ENCODE measurements at regions not wholly inside any gene's neighbourhood (a gene's known extent, or its start where the extent isn't known, plus 50 kb on each side); places are given as distances from the start of the nearest gene placed in this dataset.

DNA sequence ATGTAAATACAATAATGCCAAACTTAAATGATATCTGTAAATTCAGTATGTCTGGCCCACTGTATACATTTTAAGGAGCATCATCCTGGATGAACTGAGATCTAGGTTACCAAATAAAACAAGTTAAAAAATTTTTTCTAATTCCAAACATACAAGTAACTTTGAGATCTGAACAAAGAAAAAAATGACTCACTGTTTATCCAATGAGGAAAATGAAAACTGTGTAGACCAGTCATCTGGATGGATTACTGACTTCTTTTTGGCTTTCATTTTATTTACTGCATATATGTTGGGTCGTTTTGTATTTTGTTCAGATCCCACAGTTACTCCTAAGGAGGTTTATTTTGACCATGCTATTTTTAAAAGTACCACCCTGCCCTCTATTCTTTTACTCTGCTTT, 189.8 kb downstream of the RBM43 start:
- H3K36me3 ChIP-seq (ENCODE audit: insufficient read depth), result no peaks in the 10 kb centered on the region
- H3K4me3 Mint-ChIP-seq, result no peak overlapping the region
- ATAC-seq (no peak), DNase-seq (ENCODE audit: low spot score) (no peak)
- H3K4me1 ChIP-seq (ENCODE audit: insufficient read depth), result peaks cover 21% of the 10 kb centered on the region
- H2AFZ ChIP-seq, result no peak overlapping the region
- no peak overlapping the region for H3K4me3 ChIP-seq
- H4K20me1 ChIP-seq (replicated peaks; ENCODE audit: insufficient read depth), result no peaks in the 10 kb centered on the region
- TF ChIP-seq, protein P1, sequence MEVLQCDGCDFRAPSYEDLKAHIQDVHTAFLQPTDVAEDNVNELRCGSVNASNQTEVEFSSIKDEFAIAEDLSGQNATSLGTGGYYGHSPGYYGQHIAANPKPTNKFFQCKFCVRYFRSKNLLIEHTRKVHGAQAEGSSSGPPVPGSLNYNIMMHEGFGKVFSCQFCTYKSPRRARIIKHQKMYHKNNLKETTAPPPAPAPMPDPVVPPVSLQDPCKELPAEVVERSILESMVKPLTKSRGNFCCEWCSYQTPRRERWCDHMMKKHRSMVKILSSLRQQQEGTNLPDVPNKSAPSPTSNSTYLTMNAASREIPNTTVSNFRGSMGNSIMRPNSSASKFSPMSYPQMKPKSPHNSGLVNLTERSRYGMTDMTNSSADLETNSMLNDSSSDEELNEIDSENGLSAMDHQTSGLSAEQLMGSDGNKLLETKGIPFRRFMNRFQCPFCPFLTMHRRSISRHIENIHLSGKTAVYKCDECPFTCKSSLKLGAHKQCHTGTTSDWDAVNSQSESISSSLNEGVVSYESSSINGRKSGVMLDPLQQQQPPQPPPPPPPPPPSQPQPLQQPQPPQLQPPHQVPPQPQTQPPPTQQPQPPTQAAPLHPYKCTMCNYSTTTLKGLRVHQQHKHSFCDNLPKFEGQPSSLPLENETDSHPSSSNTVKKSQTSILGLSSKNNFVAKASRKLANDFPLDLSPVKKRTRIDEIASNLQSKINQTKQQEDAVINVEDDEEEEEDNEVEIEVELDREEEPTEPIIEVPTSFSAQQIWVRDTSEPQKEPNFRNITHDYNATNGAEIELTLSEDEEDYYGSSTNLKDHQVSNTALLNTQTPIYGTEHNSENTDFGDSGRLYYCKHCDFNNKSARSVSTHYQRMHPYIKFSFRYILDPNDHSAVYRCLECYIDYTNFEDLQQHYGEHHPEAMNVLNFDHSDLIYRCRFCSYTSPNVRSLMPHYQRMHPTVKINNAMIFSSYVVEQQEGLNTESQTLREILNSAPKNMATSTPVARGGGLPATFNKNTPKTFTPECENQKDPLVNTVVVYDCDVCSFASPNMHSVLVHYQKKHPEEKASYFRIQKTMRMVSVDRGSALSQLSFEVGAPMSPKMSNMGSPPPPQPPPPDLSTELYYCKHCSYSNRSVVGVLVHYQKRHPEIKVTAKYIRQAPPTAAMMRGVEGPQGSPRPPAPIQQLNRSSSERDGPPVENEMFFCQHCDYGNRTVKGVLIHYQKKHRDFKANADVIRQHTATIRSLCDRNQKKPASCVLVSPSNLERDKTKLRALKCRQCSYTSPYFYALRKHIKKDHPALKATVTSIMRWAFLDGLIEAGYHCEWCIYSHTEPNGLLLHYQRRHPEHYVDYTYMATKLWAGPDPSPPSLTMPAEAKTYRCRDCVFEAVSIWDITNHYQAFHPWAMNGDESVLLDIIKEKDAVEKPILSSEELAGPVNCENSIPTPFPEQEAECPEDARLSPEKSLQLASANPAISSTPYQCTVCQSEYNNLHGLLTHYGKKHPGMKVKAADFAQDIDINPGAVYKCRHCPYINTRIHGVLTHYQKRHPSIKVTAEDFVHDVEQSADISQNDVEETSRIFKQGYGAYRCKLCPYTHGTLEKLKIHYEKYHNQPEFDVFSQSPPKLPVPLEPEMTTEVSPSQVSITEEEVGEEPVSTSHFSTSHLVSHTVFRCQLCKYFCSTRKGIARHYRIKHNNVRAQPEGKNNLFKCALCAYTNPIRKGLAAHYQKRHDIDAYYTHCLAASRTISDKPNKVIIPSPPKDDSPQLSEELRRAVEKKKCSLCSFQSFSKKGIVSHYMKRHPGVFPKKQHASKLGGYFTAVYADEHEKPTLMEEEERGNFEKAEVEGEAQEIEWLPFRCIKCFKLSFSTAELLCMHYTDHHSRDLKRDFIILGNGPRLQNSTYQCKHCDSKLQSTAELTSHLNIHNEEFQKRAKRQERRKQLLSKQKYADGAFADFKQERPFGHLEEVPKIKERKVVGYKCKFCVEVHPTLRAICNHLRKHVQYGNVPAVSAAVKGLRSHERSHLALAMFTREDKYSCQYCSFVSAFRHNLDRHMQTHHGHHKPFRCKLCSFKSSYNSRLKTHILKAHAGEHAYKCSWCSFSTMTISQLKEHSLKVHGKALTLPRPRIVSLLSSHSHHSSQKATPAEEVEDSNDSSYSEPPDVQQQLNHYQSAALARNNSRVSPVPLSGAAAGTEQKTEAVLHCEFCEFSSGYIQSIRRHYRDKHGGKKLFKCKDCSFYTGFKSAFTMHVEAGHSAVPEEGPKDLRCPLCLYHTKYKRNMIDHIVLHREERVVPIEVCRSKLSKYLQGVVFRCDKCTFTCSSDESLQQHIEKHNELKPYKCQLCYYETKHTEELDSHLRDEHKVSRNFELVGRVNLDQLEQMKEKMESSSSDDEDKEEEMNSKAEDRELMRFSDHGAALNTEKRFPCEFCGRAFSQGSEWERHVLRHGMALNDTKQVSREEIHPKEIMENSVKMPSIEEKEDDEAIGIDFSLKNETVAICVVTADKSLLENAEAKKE (CRISPR knock-in tag; IDR thresholded peaks at IDR 0.05), result no peak
- TF ChIP-seq STAT1 (IDR thresholded peaks at IDR 0.05; ENCODE audit: unreplicated experiment) (no peak), CREB1 (CRISPR knock-in tag; IDR thresholded peaks at IDR 0.05; ENCODE audit: low read depth) (no peak), EZH2 (IDR thresholded peaks at IDR 0.05; ENCODE audit: low read depth, unreplicated experiment) (no peak), POLR2AphosphoS5 (IDR thresholded peaks at IDR 0.05; ENCODE audit: low read depth) (no peak), NANOG (IDR thresholded peaks at IDR 0.05; ENCODE audit: borderline replicate concordance) (no peak), EZH2phosphoT487 (IDR thresholded peaks at IDR 0.05; ENCODE audit: unreplicated experiment) (no peak), ZNF331 (CRISPR knock-in tag; IDR thresholded peaks at IDR 0.05; ENCODE audit: low read depth) (no peak), ZNF114 (CRISPR knock-in tag; IDR thresholded peaks at IDR 0.05) (no peak), JUNB (IDR thresholded peaks at IDR 0.05; ENCODE audit: unreplicated experiment) (no peak)
- TF ChIP-seq, protein P2, sequence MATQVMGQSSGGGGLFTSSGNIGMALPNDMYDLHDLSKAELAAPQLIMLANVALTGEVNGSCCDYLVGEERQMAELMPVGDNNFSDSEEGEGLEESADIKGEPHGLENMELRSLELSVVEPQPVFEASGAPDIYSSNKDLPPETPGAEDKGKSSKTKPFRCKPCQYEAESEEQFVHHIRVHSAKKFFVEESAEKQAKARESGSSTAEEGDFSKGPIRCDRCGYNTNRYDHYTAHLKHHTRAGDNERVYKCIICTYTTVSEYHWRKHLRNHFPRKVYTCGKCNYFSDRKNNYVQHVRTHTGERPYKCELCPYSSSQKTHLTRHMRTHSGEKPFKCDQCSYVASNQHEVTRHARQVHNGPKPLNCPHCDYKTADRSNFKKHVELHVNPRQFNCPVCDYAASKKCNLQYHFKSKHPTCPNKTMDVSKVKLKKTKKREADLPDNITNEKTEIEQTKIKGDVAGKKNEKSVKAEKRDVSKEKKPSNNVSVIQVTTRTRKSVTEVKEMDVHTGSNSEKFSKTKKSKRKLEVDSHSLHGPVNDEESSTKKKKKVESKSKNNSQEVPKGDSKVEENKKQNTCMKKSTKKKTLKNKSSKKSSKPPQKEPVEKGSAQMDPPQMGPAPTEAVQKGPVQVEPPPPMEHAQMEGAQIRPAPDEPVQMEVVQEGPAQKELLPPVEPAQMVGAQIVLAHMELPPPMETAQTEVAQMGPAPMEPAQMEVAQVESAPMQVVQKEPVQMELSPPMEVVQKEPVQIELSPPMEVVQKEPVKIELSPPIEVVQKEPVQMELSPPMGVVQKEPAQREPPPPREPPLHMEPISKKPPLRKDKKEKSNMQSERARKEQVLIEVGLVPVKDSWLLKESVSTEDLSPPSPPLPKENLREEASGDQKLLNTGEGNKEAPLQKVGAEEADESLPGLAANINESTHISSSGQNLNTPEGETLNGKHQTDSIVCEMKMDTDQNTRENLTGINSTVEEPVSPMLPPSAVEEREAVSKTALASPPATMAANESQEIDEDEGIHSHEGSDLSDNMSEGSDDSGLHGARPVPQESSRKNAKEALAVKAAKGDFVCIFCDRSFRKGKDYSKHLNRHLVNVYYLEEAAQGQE (IDR thresholded peaks at IDR 0.05; ENCODE audit: unreplicated experiment), result no peak
- TF ChIP-seq, protein P3, sequence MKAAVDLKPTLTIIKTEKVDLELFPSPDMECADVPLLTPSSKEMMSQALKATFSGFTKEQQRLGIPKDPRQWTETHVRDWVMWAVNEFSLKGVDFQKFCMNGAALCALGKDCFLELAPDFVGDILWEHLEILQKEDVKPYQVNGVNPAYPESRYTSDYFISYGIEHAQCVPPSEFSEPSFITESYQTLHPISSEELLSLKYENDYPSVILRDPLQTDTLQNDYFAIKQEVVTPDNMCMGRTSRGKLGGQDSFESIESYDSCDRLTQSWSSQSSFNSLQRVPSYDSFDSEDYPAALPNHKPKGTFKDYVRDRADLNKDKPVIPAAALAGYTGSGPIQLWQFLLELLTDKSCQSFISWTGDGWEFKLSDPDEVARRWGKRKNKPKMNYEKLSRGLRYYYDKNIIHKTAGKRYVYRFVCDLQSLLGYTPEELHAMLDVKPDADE (IDR thresholded peaks at IDR 0.05), result no peak
- TF ChIP-seq, protein P4, sequence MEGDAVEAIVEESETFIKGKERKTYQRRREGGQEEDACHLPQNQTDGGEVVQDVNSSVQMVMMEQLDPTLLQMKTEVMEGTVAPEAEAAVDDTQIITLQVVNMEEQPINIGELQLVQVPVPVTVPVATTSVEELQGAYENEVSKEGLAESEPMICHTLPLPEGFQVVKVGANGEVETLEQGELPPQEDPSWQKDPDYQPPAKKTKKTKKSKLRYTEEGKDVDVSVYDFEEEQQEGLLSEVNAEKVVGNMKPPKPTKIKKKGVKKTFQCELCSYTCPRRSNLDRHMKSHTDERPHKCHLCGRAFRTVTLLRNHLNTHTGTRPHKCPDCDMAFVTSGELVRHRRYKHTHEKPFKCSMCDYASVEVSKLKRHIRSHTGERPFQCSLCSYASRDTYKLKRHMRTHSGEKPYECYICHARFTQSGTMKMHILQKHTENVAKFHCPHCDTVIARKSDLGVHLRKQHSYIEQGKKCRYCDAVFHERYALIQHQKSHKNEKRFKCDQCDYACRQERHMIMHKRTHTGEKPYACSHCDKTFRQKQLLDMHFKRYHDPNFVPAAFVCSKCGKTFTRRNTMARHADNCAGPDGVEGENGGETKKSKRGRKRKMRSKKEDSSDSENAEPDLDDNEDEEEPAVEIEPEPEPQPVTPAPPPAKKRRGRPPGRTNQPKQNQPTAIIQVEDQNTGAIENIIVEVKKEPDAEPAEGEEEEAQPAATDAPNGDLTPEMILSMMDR (conservative IDR thresholded peaks at IDR 0.05; ENCODE audit: low read depth in 2 of 2), result no peak
- H3K27me3 Mint-ChIP-seq (ENCODE audit: insufficient read depth, low read depth, poor library complexity), result peaks cover 5% of the 10 kb centered on the region
- H3K9me2 ChIP-seq (ENCODE audit: insufficient read depth), result no peaks in the 10 kb centered on the region
- no peaks in the 10 kb centered on the region for H3K79me2 ChIP-seq (replicated peaks; ENCODE audit: insufficient read depth)
- peaks cover 11% of the 10 kb centered on the region; the same call in 2 of the 3 replicates for H3K9me3 Mint-ChIP-seq
- H3K27me3 ChIP-seq (ENCODE audit: insufficient read depth), result no peaks in the 10 kb centered on the region
- no peak overlapping the region for H3K4me2 ChIP-seq
- H3K4me1 Mint-ChIP-seq, result peaks cover 21% of the 10 kb centered on the region
- H3K27ac Mint-ChIP-seq, result no peak overlapping the region
- no peaks in the 10 kb centered on the region for H3F3A ChIP-seq (replicated peaks; ENCODE audit: low read depth)
- H3K36me3 Mint-ChIP-seq (ENCODE audit: low read depth), result peaks cover 25% of the 10 kb centered on the region; the same call in 2 of the 3 replicates
- 0 out of 2 replicates have a peak overlapping the region, but pooled peaks have one; percentile 61 for H3K27ac ChIP-seq (ENCODE audit: low read depth)

Measured in GM23338 (cell line).